ENCODE measurements at regions not wholly inside any gene's neighbourhood (a gene's known extent, or its start where the extent isn't known, plus 50 kb on each side); places are given as distances from the start of the nearest gene placed in this dataset.

- TF ChIP-seq CTCF (IDR thresholded peaks at IDR 0.05; ENCODE audit: low read length) (no peak), EZH2 (optimal IDR thresholded peaks at IDR 0.05; ENCODE audit: low read depth, low read length) (no peak)
Observed at GRCh38 chr4:52253025-52253424, 201.9 kb downstream of the SPATA18 start.
